ENCODE measurements at regions not wholly inside any gene's neighbourhood (a gene's known extent, or its start where the extent isn't known, plus 50 kb on each side); places are given as distances from the start of the nearest gene placed in this dataset.
"Not testable (repeated sequence)": the region's sequence is repeated elsewhere in the genome, so short reads cannot be mapped to it uniquely, and the experiment has no call there.

GRCh38 chr12:22810036-22810435 lies 185.1 kb downstream of the ETNK1 start:
- DNase-seq = no peak

DNA sequence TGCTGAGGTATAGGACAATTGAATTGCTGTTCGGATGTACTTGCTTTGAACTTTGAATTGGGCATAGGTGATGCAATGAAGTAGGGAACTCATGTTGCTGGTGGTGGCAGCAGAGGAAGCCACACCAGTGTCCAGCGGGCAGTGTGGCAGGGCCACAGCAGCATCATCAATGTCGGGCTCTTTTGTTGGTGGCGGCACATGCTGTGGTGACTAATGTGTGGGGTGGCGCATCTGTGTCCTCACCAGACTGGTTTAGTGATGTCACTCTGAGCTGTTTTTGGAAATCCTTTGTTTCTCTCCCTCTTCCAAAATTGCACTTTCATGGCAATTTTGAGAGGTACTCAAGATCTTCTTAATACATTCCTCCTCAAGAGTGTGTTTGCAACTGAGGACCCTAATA lies 187.6 kb downstream of the ETNK1 start:
- DNase-seq = no peak

DNA sequence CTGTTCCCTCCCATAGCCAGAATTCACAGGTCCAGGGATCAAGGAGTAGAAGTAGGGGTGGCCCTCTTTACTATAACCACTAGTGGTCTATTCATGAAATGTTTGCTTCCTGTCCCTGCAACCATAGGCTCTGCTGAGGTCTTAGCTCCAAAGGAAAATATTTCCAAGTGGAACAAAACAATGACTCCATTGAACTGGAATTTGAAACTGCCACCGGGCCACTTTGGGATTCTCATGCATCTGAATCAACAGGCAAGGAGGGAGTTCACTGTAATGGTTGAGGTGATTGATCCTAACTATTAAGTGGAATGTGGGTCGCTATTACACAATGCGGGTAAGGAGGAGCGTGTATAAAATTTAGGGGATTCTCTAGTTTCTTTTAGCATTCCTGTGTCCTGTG lies 197.0 kb downstream of the ETNK1 start:
- no peak for DNase-seq

DNA sequence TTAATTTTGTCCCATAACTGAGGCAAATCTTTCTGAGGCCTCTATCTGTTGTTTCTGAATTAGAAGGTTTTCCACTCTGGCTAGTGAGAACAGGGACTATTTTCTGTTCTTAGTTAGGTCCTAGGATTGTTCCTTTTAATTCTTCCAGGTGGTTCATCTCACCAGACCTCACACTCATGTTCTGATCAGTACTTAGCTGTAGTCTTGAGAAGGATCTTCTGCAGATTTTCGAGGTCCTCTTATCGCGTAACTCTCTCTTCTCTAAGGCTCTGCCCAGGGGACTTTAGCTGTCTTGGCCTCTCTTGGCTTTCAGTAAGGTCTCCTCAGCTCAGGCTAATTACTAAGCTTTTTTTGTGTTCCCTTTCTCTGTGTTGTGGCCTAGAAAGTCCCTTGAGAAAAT lies 201.1 kb downstream of the ETNK1 start:
- DNase-seq = no peak

- not testable (repeated sequence) for DNase-seq
Observed at GRCh38 chr12:22826446-22826981, 201.5 kb downstream of the ETNK1 start.

DNA sequence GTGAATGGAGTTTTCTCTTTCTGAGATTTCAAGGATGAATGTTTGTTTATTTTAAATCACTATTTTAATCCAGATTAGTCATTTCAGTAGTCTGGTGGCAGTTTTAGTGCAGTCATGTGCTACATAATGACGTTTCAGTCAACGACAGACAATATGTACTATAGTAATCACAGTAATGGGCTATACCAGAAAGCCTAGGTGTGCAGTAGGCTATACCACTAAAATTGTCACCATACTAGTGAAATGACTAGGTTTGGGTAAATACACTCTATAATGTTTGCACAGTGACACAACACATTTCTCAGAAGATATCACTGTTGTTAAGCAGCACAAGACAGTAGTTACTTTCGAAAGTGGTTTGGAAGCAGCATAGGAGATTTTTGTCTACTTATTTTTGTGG lies 203.1 kb downstream of the ETNK1 start:
- no peak for DNase-seq

DNA sequence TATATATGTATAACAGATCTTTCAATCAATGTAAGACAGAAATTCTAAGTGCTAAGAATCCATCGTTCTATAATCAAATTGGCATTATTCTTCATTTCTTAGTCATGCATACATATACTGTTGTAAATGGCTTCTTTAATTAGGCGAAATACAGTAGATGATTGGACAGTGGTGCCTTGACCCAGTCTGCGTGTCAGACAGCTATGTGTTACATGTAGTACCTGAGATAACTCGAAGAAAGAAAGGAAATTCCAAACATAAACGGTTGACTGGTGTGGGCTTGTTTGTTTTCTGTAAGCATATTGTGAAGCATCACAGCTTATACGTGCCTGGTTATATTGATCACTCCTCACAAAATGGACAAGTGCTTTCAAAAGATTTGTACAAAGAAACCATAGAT lies 210.5 kb downstream of the ETNK1 start:
- no peak for DNase-seq

DNA sequence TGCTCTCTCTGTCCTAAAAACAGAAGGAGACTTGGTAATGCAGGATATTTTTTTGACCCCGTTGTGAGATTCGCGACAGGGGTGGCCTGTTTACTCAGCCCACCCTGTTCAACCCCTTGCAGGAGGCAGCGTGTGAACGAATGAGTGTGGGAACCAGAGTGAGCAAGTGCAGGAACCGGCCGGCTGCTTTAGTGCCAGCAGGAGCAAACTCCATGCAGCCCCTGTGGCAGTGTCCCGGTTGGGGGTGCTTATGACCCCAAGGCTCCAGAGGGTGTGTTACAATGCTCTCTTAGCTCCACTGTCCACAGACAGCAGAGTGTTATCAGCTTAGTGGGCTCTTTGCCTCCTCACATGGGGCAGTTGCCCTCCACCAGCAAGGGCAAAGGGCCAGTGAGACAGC lies 225.2 kb downstream of the ETNK1 start:
- DNase-seq = no peak

DNA sequence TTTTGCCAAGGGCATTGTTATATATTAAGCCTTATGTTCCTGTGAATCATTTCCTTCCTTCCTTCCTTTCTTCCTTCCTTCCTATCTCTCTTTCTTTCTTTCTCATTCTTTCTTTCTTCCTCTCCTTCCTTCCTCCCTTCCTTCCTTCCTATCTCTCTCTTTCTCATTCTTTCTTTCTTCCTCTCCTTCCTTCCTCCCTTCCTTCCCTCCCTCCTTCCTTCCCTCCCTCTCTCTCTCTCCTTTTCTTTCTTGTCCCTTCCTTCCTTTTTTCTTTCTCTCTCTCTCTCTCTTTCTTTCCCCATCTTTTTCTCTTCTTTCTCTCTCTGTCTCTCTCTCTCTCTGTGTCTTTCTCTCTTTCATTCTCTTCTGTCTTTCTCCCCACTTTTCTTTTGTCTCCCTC lies 226.6 kb downstream of the ETNK1 start:
- no peak for DNase-seq

DNA sequence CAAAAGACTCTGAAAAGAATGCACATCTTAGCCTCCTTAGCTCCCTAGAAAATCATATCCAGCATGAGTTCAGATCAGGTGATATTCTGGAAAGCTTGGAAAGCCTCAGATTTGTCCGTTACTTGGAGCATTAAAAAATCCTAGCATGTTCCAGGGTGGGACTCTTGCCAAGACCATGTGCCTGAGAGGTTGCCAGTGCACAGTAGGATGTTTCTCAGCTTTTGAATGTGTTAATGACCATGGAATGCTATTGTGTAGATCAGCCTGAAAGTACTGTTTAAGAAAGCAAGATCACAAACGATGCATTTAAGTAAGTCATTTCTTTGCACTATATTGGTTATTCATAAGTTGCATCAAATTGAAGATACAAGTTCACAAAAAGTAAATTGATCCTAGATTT lies 230.5 kb downstream of the ETNK1 start:
- no peak for DNase-seq

- peak; percentile 18 for DNase-seq
Observed at GRCh38 chr12:22856178-22856577, 231.2 kb downstream of the ETNK1 start.

GRCh38 chr12:22858849-22859570 lies 234.0 kb downstream of the ETNK1 start:
- DNase-seq = peak; percentile 2

DNA sequence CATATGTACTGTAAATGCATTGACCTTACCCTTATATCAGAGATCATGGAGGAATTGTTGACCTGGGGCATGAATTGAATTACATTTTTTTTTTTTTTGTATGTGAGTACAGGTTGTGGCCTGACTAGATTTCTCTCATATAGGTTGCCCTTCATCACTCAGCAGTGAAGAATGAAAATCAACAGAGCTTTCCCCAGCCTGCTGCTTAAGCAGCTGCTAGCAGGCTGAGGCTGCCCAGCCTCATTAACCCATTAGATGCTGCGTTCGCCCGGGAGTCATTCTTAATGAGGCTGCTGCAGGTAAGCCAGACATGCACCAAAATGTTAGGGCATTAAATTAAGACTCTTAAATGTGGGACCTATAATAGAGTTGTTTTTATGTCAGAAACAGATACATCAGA lies 236.0 kb downstream of the ETNK1 start:
- no peak for DNase-seq

- no peak for DNase-seq
Observed at GRCh38 chr12:22865822-22866221, 240.9 kb downstream of the ETNK1 start.

DNA sequence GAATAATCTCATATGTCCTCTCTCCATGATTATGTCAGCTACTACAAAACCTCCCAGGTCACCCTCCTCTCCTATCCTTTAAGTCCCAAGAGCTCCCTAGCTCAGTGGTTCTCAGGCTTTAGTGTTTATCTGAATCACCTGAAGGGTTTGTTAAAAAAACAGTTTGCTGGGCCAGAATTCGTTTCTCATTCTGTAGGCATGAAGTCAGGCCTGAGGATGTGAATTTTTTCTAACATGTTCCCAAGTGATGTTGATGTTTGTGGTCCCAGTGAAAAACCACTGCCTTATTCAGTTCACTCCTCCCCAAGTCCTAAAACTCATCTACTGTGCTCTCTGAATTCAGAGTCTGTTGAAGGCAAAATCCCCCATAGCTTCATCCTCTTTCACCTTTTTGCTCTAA lies 241.4 kb downstream of the ETNK1 start:
- DNase-seq = no peak

GRCh38 chr12:22874151-22874550 lies 249.2 kb downstream of the ETNK1 start:
- DNase-seq = no peak

DNA sequence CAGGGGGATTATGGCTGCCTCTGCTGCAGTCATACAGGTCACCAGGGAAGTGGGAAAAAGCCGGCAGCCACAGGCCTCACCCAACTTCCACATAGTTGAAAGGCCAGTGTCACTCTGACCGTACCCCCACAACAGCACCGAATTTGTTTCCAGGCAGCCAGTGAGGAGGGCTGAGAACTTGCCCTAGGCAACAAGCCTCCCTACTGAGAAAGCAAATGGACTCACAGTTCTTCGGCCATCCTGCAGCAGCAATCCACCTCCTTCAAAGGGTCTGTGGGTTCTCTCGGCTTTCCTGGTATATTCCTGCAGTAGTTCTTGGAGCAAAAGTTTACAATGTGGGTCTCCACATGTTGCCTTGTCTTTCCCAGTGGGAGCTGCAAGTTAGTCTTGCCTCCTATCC lies 251.3 kb downstream of the ETNK1 start:
- DNase-seq = no peak

GRCh38 chr12:22879203-22879602 lies 254.2 kb downstream of the ETNK1 start:
- no peak for DNase-seq

- DNase-seq = no peak
Observed at GRCh38 chr12:22880331-22880730, 255.4 kb downstream of the ETNK1 start.

- DNase-seq = no peak
Observed at GRCh38 chr12:22880807-22881206, 255.8 kb downstream of the ETNK1 start.

DNA sequence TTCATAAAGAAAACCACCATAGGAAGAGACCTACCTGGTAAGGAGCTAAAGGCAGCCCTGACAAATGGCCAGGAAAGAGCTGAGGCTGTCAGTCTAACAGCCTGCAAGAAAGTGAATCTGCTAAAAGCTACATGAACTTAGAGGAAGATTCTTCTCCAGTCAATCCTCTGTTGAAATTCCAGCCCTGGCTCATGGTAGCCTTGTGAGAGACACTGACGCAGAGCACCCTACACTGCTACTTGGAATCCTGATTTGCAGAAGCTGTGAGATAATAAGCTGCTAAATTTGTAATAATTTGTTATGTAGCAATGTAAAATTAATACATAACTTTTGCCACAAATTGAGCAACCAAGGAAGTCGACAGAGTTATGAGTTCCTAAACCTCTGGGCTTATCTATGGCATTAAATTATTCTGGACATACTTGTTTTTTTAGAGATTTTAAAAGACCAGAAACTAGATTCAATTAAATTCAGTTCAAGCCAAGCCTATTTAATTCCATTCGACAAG lies 257.0 kb downstream of the ETNK1 start:
- no peak for DNase-seq

- no peak for DNase-seq
Observed at GRCh38 chr12:22882559-22882958, 257.6 kb downstream of the ETNK1 start.

DNA sequence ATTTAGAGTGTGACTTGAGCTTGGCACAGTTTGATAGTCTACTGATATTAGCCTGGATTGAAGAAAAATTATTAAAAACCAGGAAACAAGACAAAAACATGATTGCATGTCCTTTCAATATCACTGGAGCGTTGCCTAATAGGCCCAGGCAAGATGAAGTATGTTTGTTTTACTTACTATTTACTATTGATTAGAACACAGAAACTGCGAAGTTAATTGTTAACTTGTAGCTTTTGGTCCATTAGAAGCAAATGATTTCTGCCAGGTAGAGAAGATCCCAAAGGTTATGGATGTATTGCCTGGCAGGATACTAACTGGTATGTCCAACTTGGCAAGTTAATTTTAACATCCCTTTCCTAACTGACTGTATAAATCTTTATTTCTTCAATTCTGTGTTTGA lies 268.9 kb downstream of the ETNK1 start:
- no peak for DNase-seq

DNA sequence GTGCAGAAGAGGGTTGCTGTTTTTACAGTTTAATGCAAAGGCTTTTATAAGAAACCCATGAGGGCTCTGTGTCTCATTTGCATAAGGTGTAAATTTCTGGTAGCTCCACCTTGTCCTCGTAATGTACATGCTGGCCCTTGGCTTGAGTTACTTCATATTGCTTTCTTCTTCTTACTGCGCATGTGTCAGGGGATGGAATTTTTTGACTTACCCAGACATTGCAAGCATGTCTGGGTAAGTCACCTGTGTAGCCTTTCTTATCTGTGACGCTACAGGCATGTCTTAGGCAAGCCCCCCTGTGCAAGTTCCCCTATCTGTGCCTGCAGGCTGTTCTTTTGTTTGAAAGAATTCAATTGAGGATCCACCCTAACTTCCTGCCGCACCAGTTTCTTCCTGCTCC lies 274.2 kb downstream of the ETNK1 start:
- DNase-seq = no peak
